ENCODE measurements at regions not wholly inside any gene's neighbourhood (a gene's known extent, or its start where the extent isn't known, plus 50 kb on each side); places are given as distances from the start of the nearest gene placed in this dataset.

GRCh38 chr5:141800617-141801016 is 77.6 kb downstream of the PCDH1 start:
- DNase-seq = no peak

GRCh38 chr5:141799507-141800167 is 78.6 kb downstream of the PCDH1 start:
- no peak for DNase-seq

GRCh38 chr5:141797425-141797824 is 80.8 kb downstream of the PCDH1 start:
- DNase-seq = no peak

GRCh38 chr5:141795421-141795820 is 82.8 kb downstream of the PCDH1 start:
- DNase-seq = no peak

GRCh38 chr5:141793881-141794280 is 84.3 kb downstream of the PCDH1 start:
- no peak for DNase-seq

GRCh38 chr5:141793403-141793802 is 84.8 kb downstream of the PCDH1 start:
- no peak for DNase-seq

- DNase-seq = no peak
Measured at GRCh38 chr5:141790630-141791029, 87.6 kb downstream of the PCDH1 start.

- DNase-seq = no peak
Measured at GRCh38 chr5:141789330-141789729, 88.9 kb downstream of the PCDH1 start.

GRCh38 chr5:141788296-141788970 is 89.8 kb downstream of the PCDH1 start:
- DNase-seq = no peak

GRCh38 chr5:141787376-141787775 is 90.8 kb downstream of the PCDH1 start:
- DNase-seq = no peak

GRCh38 chr5:141786700-141787099 is 91.5 kb downstream of the PCDH1 start:
- DNase-seq = no peak

- DNase-seq = no peak
Measured at GRCh38 chr5:141785711-141786110, 92.5 kb downstream of the PCDH1 start.

GRCh38 chr5:141785135-141785534 is 93.1 kb downstream of the PCDH1 start:
- no peak for DNase-seq

- no peak for DNase-seq
Measured at GRCh38 chr5:141784529-141784928, 93.7 kb downstream of the PCDH1 start.

- DNase-seq = no peak
Measured at GRCh38 chr5:141783947-141784296, 94.3 kb downstream of the PCDH1 start.

GRCh38 chr5:141783005-141783946 is 94.9 kb downstream of the PCDH1 start:
- DNase-seq = peak; percentile 68

- no peak for DNase-seq
Measured at GRCh38 chr5:141781910-141782309, 96.3 kb downstream of the PCDH1 start.

- peak; percentile 18 for DNase-seq
Measured at GRCh38 chr5:141780952-141781781, 97.0 kb downstream of the PCDH1 start.

- DNase-seq = no peak
Measured at GRCh38 chr5:141780240-141780951, 97.8 kb downstream of the PCDH1 start.

- DNase-seq = no peak
Measured at GRCh38 chr5:141779503-141779973, 97.5 kb upstream of the ARAP3 start.

- no peak for DNase-seq
Measured at GRCh38 chr5:141778683-141779082, 96.7 kb upstream of the ARAP3 start.

- peak; percentile 60 for DNase-seq
Measured at GRCh38 chr5:141778206-141778605, 96.2 kb upstream of the ARAP3 start.
